ENCODE measurements at regions not wholly inside any gene's neighbourhood (a gene's known extent, or its start where the extent isn't known, plus 50 kb on each side); places are given as distances from the start of the nearest gene placed in this dataset.

GRCh38 chr11:11046781-11047180, 188.9 kb upstream of the ZBED5 start:
- Histone ChIP-seq H3K9me3 (ENCODE audit: insufficient read depth, low read depth, low read length) (no peaks in the 10 kb centered on the region), H3K27ac (ENCODE audit: low read length) (no peak overlapping the region), H3K36me3 (ENCODE audit: insufficient read depth, low read depth, low read length) (no peaks in the 10 kb centered on the region), H3K27me3 (ENCODE audit: insufficient read depth, low read length) (no peaks in the 10 kb centered on the region), H3K9ac (ENCODE audit: low read depth, low read length) (no peak overlapping the region), H3K4me3 (ENCODE audit: low read length) (no peak overlapping the region), H3K4me1 (ENCODE audit: insufficient read depth, low read length) (no peaks in the 10 kb centered on the region)

DNA sequence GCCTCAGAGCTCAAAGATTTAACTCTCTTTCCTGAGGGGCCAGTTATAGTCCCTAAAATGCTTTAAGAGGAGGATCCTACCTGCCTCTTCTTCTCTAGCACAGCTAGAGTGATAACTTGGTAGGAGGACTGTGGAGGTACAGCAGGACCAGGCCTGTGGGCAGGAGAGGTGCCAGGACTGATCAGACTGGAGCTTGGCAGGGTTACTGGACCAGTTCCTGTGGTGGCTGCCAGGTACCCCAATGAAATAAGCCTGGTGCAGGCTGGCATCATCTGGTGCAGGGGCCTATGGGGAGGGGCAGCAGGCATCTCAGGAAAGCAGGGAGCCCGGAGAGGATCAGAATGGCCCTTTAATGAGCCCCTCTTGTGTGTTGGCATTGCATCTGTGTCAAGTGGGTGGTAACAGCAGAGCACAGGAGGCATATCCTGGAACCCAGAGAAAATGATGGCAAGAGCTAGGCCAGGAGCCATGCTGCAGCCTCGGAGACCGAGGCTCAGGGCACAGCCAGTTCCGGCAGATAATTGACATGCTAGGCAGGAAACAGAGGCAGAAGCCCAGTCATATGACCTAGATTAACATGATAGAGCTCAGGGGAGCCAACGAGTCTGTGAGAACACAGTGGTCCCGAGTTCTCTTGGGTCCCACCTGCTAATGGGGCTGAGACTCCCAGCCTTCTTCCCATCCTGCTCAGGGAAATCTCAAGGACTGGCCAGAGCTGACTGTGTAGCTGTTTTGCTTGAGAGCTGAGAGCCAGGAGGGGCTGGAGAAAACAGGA, 187.5 kb upstream of the ZBED5 start:
- Histone ChIP-seq H3K4me1 (ENCODE audit: insufficient read depth, low read length) (no peaks in the 10 kb centered on the region), H3K27me3 (ENCODE audit: insufficient read depth, low read length) (no peaks in the 10 kb centered on the region), H3K36me3 (ENCODE audit: insufficient read depth, low read depth, low read length) (no peaks in the 10 kb centered on the region), H3K4me3 (ENCODE audit: low read length) (no peak overlapping the region), H3K9me3 (ENCODE audit: insufficient read depth, low read depth, low read length) (no peaks in the 10 kb centered on the region), H3K27ac (ENCODE audit: low read length) (no peak overlapping the region), H3K9ac (ENCODE audit: low read depth, low read length) (no peak overlapping the region)

- Histone ChIP-seq H3K9ac (ENCODE audit: low read depth, low read length) (no peak overlapping the region), H3K4me3 (ENCODE audit: low read length) (no peak overlapping the region), H3K27ac (ENCODE audit: low read length) (no peak overlapping the region), H3K36me3 (ENCODE audit: insufficient read depth, low read depth, low read length) (no peaks in the 10 kb centered on the region), H3K4me1 (ENCODE audit: insufficient read depth, low read length) (no peaks in the 10 kb centered on the region), H3K9me3 (ENCODE audit: insufficient read depth, low read depth, low read length) (no peaks in the 10 kb centered on the region), H3K27me3 (ENCODE audit: insufficient read depth, low read length) (no peaks in the 10 kb centered on the region)
Measured at GRCh38 chr11:11044137-11044855, 186.4 kb upstream of the ZBED5 start.

DNA sequence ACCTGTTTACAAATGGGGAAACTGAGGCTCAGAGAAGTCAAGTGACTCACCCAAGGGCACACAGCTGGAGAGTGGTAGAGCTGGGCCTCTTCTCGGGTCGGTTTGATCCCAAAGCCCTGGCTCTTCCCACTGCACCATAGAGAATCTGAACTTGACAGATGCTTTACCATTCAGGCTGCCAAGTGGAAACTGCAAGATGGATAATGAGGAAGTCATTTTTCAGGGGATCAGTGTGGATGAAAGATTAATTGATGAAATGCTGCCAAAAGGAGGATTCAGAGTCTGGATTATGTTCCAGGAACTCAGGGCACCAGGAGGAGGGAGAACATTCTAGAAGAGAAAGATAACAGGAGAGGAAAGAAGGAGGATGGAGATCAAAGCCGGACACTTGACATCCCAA, 185.9 kb upstream of the ZBED5 start:
- H3K9ac ChIP-seq (ENCODE audit: low read depth, low read length), result no peak overlapping the region
- no peaks in the 10 kb centered on the region for H3K36me3 ChIP-seq (ENCODE audit: insufficient read depth, low read depth, low read length)
- no peak overlapping the region for H3K27ac ChIP-seq (ENCODE audit: low read length)
- no peak overlapping the region for H3K4me3 ChIP-seq (ENCODE audit: low read length)
- no peaks in the 10 kb centered on the region for H3K9me3 ChIP-seq (ENCODE audit: insufficient read depth, low read depth, low read length)
- no peaks in the 10 kb centered on the region for H3K4me1 ChIP-seq (ENCODE audit: insufficient read depth, low read length)
- no peaks in the 10 kb centered on the region for H3K27me3 ChIP-seq (ENCODE audit: insufficient read depth, low read length)

DNA sequence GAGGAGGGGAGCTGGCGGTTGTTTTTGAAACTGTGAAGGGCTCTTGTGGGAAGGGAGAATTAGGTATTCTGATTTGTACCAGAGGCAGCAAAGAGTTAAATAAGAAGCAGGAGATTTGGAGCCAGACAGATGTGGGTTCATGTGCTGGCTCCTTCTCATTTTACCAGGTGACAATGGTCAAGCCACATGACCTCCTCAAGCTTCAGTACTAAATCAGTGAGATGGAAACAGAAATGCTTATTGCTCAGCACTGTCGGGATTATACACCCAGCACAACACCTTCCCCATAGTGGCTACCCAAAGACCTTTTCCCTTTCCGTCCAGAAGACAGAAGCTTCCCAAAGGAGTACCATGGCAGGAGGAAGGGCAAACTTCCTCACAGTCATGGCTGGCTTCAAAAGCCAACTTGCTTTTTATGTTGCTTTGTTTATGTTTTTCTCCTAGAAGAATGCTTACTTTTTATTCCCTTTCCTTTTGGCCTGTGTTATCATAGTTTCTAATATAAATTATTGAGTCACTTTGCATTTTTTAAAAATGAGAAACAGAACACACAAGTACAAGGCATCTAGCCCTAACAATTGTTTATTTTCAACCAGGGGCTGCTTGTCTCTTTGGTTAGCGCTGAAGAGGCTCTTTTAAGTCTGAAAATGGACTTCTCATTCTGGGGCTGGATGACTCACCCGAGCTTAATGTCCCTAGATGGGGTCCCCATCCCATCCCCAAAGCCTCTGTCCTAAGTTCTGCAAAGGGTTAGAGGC, 181.5 kb upstream of the ZBED5 start:
- Histone ChIP-seq H3K36me3 (ENCODE audit: insufficient read depth, low read depth, low read length) (no peaks in the 10 kb centered on the region), H3K27me3 (ENCODE audit: insufficient read depth, low read length) (no peaks in the 10 kb centered on the region), H3K4me3 (ENCODE audit: low read length) (no peak overlapping the region), H3K4me1 (ENCODE audit: insufficient read depth, low read length) (no peaks in the 10 kb centered on the region), H3K9me3 (ENCODE audit: insufficient read depth, low read depth, low read length) (no peaks in the 10 kb centered on the region), H3K27ac (ENCODE audit: low read length) (no peak overlapping the region), H3K9ac (ENCODE audit: low read depth, low read length) (no peak overlapping the region)

GRCh38 chr11:11038782-11039181, 180.9 kb upstream of the ZBED5 start:
- Histone ChIP-seq H3K36me3 (ENCODE audit: insufficient read depth, low read depth, low read length) (no peaks in the 10 kb centered on the region), H3K27ac (ENCODE audit: low read length) (no peak overlapping the region), H3K27me3 (ENCODE audit: insufficient read depth, low read length) (no peaks in the 10 kb centered on the region), H3K9me3 (ENCODE audit: insufficient read depth, low read depth, low read length) (no peaks in the 10 kb centered on the region), H3K4me1 (ENCODE audit: insufficient read depth, low read length) (no peaks in the 10 kb centered on the region), H3K4me3 (ENCODE audit: low read length) (no peak overlapping the region), H3K9ac (ENCODE audit: low read depth, low read length) (no peak overlapping the region)

DNA sequence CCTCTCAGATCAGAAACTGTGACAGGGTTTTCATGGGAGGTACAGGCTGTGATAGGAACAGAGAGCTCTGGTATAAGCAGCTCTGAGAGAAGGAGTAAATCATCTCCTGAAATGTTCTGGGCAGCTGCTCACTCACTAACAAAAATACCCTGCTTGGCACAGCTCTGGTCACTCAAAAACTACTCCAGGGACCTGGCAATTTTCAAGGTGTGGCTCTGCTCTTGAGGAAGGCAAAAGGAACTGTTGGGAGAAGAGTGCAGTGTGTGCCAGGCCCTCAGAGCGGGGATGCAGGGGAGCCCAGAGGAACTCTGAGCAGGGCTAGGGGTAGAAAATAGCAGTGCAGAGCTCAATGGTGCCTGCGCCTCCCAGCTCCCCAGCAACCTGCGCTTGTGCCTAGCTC, 180.5 kb upstream of the ZBED5 start:
- H3K4me1 ChIP-seq (ENCODE audit: insufficient read depth, low read length), result no peaks in the 10 kb centered on the region

GRCh38 chr11:11036848-11037732, 179.2 kb upstream of the ZBED5 start:
- no peaks in the 10 kb centered on the region for H3K9me3 ChIP-seq (ENCODE audit: insufficient read depth, low read depth, low read length)
- no peak overlapping the region for H3K4me3 ChIP-seq (ENCODE audit: low read length)
- no peak overlapping the region for H3K9ac ChIP-seq (ENCODE audit: low read depth, low read length)
- no peaks in the 10 kb centered on the region for H3K36me3 ChIP-seq (ENCODE audit: insufficient read depth, low read depth, low read length)
- H3K27me3 ChIP-seq (ENCODE audit: insufficient read depth, low read length), result no peaks in the 10 kb centered on the region
- no peaks in the 10 kb centered on the region for H3K4me1 ChIP-seq (ENCODE audit: insufficient read depth, low read length)
- H3K27ac ChIP-seq (ENCODE audit: low read length), result no peak overlapping the region

More for the DNA sequence above, 180.5 kb upstream of the ZBED5 start:
- H3K4me3 ChIP-seq (ENCODE audit: low read length), result no peak overlapping the region
- H3K9me3 ChIP-seq (ENCODE audit: insufficient read depth, low read depth, low read length), result no peaks in the 10 kb centered on the region
- H3K36me3 ChIP-seq (ENCODE audit: insufficient read depth, low read depth, low read length), result no peaks in the 10 kb centered on the region
- no peak overlapping the region for H3K9ac ChIP-seq (ENCODE audit: low read depth, low read length)
- H3K27ac ChIP-seq (ENCODE audit: low read length), result no peak overlapping the region
- H3K27me3 ChIP-seq (ENCODE audit: insufficient read depth, low read length), result no peaks in the 10 kb centered on the region

GRCh38 chr11:11036185-11036847, 178.5 kb upstream of the ZBED5 start:
- Histone ChIP-seq H3K27me3 (ENCODE audit: insufficient read depth, low read length) (no peaks in the 10 kb centered on the region), H3K36me3 (ENCODE audit: insufficient read depth, low read depth, low read length) (no peaks in the 10 kb centered on the region), H3K4me1 (ENCODE audit: insufficient read depth, low read length) (no peaks in the 10 kb centered on the region), H3K27ac (ENCODE audit: low read length) (no peak overlapping the region), H3K4me3 (ENCODE audit: low read length) (no peak overlapping the region), H3K9me3 (ENCODE audit: insufficient read depth, low read depth, low read length) (no peaks in the 10 kb centered on the region), H3K9ac (ENCODE audit: low read depth, low read length) (no peak overlapping the region)

GRCh38 chr11:11035331-11035730, 177.5 kb upstream of the ZBED5 start:
- no peak overlapping the region for H3K4me3 ChIP-seq (ENCODE audit: low read length)
- H3K27ac ChIP-seq (ENCODE audit: low read length), result no peak overlapping the region
- H3K36me3 ChIP-seq (ENCODE audit: insufficient read depth, low read depth, low read length), result no peaks in the 10 kb centered on the region
- H3K9ac ChIP-seq (ENCODE audit: low read depth, low read length), result no peak overlapping the region
- no peaks in the 10 kb centered on the region for H3K9me3 ChIP-seq (ENCODE audit: insufficient read depth, low read depth, low read length)
- no peaks in the 10 kb centered on the region for H3K4me1 ChIP-seq (ENCODE audit: insufficient read depth, low read length)
- no peaks in the 10 kb centered on the region for H3K27me3 ChIP-seq (ENCODE audit: insufficient read depth, low read length)

DNA sequence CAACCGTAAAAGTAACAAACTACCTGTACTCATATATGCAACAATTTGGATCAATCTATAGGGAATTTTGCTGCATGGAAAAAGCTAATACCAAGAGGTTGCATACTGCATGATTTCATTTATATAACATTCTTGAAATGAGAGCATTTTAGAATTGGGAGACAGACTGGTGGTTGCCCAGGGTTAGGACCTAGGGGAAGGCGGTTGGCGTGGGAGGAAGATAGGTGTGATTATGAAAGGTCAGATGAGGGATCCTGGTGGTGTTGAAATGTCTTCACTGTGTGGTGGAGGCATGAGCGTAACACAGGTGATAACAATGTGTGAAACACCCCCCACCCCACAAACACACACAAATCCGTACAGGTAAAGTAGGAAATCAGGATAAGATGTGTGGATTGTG, 176.6 kb upstream of the ZBED5 start:
- Histone ChIP-seq H3K36me3 (ENCODE audit: insufficient read depth, low read depth, low read length) (no peaks in the 10 kb centered on the region), H3K9ac (ENCODE audit: low read depth, low read length) (no peak overlapping the region), H3K27ac (ENCODE audit: low read length) (no peak overlapping the region), H3K9me3 (ENCODE audit: insufficient read depth, low read depth, low read length) (no peaks in the 10 kb centered on the region), H3K4me1 (ENCODE audit: insufficient read depth, low read length) (no peaks in the 10 kb centered on the region), H3K27me3 (ENCODE audit: insufficient read depth, low read length) (no peaks in the 10 kb centered on the region), H3K4me3 (ENCODE audit: low read length) (no peak overlapping the region)

Data from iPS-20b (cell line).